MM.1S (cell line): ENCODE measurements at regions not wholly inside any gene's neighbourhood (a gene's known extent, or its start where the extent isn't known, plus 50 kb on each side); places are given as distances from the start of the nearest gene placed in this dataset.

ENCODE experiments used
- CTCF ChIP-seq: fragments of 300-600 bp; sonication (generic); IDR thresholded peaks from 2 replicates; pipeline ENCODE4 v1.5.1; 2016; ENCODE audit warnings: antibody characterized with exemption, low read length, mixed read lengths
- EZH2 ChIP-seq: fragments of 300-600 bp; sonication (generic); optimal IDR thresholded peaks from 2 replicates; pipeline ENCODE3; 2017; ENCODE audit warnings: low read depth, mild to moderate bottlenecking, antibody characterized with exemption, low read length, mixed read lengths
- EZH2phosphoT487 ChIP-seq: fragments of 300-600 bp; sonication (generic); IDR thresholded peaks from 2 replicates; pipeline ENCODE4 v1.6.1; 2018; ENCODE audit warnings: antibody characterized with exemption, low read length

GRCh38 chr11:19520681-19521080 is 192.0 kb upstream of the NAV2 start:
- TF ChIP-seq CTCF (no peak), EZH2phosphoT487 (no peak), EZH2 (no peak)
